ENCODE measurements at regions not wholly inside any gene's neighbourhood (a gene's known extent, or its start where the extent isn't known, plus 50 kb on each side); places are given as distances from the start of the nearest gene placed in this dataset.

DNA sequence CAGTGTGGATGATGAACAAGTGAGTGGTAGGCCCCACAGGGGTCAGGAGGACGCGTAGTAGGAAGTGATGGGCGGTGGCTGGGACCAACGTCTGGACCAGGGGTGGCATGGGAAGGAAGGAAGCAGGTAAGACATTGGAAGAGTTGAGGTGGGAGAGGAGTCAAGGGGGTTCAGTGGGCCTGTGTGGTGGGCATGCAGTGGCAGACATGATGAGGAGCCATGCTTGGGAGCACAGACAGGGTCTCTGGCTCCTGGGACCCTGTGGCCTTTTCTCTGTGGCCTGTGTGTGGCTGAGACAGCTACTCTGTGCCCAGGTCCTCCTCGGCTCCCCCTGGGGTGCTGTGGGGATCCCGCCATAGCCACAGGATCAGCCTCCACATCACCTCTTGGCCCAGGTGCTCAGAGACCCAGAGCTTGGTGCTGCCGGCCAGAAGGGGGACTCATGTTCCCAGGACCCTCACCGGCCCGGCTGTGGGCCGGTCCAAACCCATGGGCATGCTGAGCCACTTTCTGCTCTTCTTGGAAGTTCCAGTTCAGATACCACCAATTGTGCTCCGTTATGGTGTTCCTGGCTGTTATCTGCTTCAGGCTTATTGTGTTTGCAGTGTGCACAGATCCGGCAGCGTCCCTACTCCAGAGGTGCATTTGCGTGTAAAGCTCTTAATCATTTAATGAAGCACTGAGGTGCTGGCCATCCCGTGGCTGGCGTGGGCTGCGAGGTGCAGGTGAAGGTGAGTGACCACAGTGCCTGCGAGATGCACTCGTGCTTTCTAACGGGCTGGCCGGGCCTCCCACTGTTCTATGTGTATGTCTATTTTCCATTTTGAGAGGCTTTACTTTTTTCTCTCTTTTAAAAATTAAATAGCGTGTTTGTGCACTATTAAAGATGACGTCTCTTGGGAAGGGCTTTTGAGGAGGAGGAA is 147.9 kb downstream of the TEX29 start:
- H3K9me3 Mint-ChIP-seq: peaks cover 0 to 3% of the 10 kb centered on the region in 2 experiments; a peak in 2 of 5 replicates
- H3K4me1 ChIP-seq (ENCODE audit: insufficient read depth, low read length): no peaks in the 10 kb centered on the region
- no peak for DNase-seq
- H3K36me3 Mint-ChIP-seq (ENCODE audit: insufficient read depth in 1 of 3, low read depth in 3 of 3): no peaks in the 10 kb centered on the region; a peak in 1 of 7 replicates
- H3K9ac ChIP-seq (ENCODE audit: extremely low read depth, insufficient read length, low read length): no peak overlapping the region
- H2BK15ac ChIP-seq (ENCODE audit: low read depth, low read length): no peak overlapping the region
- H4K20me1 ChIP-seq (ENCODE audit: control insufficient read depth, insufficient read depth, insufficient read length): no peaks in the 10 kb centered on the region
- no peak overlapping the region for H4K8ac ChIP-seq (replicated peaks; ENCODE audit: insufficient read length, low read depth, low read length)
- no peaks in the 10 kb centered on the region for H3K79me2 ChIP-seq (ENCODE audit: insufficient read depth, low read length)
- no peak overlapping the region for H3K14ac ChIP-seq (ENCODE audit: insufficient read depth, low read length)
- no peak overlapping the region for H2BK5ac ChIP-seq (ENCODE audit: insufficient read length, low read length)
- H3K9me3 ChIP-seq (ENCODE audit: control insufficient read depth, low read depth, low read length): no peaks in the 10 kb centered on the region
- H3K56ac ChIP-seq (ENCODE audit: insufficient read length, low read depth, low read length): no peak overlapping the region
- no peak overlapping the region for H3K18ac ChIP-seq (ENCODE audit: insufficient read length, low read depth, low read length)
- H3K27ac Mint-ChIP-seq: no peak overlapping the region
- H3T11ph ChIP-seq (ENCODE audit: low read length): no peak overlapping the region
- H4K5ac ChIP-seq (ENCODE audit: insufficient read length, low read depth, low read length): no peak overlapping the region
- no peak overlapping the region for H3K4ac ChIP-seq (ENCODE audit: low read depth, low read length)
- no peak overlapping the region for H2BK20ac ChIP-seq (ENCODE audit: low read depth, low read length, poor library complexity, severe bottlenecking)
- no peaks in the 10 kb centered on the region for H3K23me2 ChIP-seq (ENCODE audit: insufficient read length, low read depth, low read length, poor library complexity, severe bottlenecking)
- no peaks in the 10 kb centered on the region for H3K27me3 ChIP-seq (ENCODE audit: insufficient read depth, low read length)
- H4K91ac ChIP-seq (ENCODE audit: insufficient read length, low read depth, low read length): no peak overlapping the region
- no peak overlapping the region for H2BK120ac ChIP-seq (ENCODE audit: low read depth, low read length, poor library complexity, severe bottlenecking)
- H3K79me1 ChIP-seq (ENCODE audit: insufficient read depth, low read depth, low read length, poor library complexity, severe bottlenecking): no peaks in the 10 kb centered on the region
- WGBS (ENCODE audit: extremely low coverage, insufficient read length, low lambda C conversion rate): no CpG with 5 or more reads among the region's 23 CpGs
- no peak overlapping the region for H2AFZ ChIP-seq (ENCODE audit: low read length)
- no peak overlapping the region for H2AK5ac ChIP-seq (ENCODE audit: insufficient read length, low read length)
- no peak overlapping the region for H2BK12ac ChIP-seq (ENCODE audit: insufficient read length, low read depth, low read length)
- H3K27ac ChIP-seq (ENCODE audit: insufficient read length, low read depth, low read length): no peak overlapping the region
- no peak overlapping the region for H3K4me2 ChIP-seq (ENCODE audit: insufficient read depth, insufficient read length, low read length)
- no peak overlapping the region for H3K4me3 Mint-ChIP-seq
- no peak overlapping the region for H3K23ac ChIP-seq (ENCODE audit: insufficient read length, low read depth, low read length)
- TF ChIP-seq, protein P1, sequence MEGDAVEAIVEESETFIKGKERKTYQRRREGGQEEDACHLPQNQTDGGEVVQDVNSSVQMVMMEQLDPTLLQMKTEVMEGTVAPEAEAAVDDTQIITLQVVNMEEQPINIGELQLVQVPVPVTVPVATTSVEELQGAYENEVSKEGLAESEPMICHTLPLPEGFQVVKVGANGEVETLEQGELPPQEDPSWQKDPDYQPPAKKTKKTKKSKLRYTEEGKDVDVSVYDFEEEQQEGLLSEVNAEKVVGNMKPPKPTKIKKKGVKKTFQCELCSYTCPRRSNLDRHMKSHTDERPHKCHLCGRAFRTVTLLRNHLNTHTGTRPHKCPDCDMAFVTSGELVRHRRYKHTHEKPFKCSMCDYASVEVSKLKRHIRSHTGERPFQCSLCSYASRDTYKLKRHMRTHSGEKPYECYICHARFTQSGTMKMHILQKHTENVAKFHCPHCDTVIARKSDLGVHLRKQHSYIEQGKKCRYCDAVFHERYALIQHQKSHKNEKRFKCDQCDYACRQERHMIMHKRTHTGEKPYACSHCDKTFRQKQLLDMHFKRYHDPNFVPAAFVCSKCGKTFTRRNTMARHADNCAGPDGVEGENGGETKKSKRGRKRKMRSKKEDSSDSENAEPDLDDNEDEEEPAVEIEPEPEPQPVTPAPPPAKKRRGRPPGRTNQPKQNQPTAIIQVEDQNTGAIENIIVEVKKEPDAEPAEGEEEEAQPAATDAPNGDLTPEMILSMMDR (conservative IDR thresholded peaks at IDR 0.05): no peak
- peaks cover 23% of the 10 kb centered on the region for H3K27me3 Mint-ChIP-seq (ENCODE audit: low read depth)
- no peaks in the 10 kb centered on the region for H3K4me1 Mint-ChIP-seq
